ENCODE measurements at regions not wholly inside any gene's neighbourhood (a gene's known extent, or its start where the extent isn't known, plus 50 kb on each side); places are given as distances from the start of the nearest gene placed in this dataset.

- DNase-seq (ENCODE audit: extremely low spot score, unreplicated experiment) = no peak
- H3K27me3 Mint-ChIP-seq = no peaks in the 10 kb centered on the region
- H3K36me3 Mint-ChIP-seq = no peaks in the 10 kb centered on the region
- TF ChIP-seq CTCF (conservative IDR thresholded peaks at IDR 0.05) = no peak
- H3K27ac Mint-ChIP-seq = no peak overlapping the region
- H3K4me1 Mint-ChIP-seq (ENCODE audit: unreplicated experiment) = peaks cover 25% of the 10 kb centered on the region
- H3K9me3 Mint-ChIP-seq = peaks cover 10% of the 10 kb centered on the region
- no peak overlapping the region for H3K4me3 Mint-ChIP-seq
Observed at GRCh38 chr2:15681089-15681885, 89.6 kb downstream of the DDX1 start.

- Mint-ChIP-seq H3K9me3 (peaks cover 11% of the 10 kb centered on the region), H3K27me3 (no peaks in the 10 kb centered on the region), H3K4me1 (ENCODE audit: unreplicated experiment) (peaks cover 21% of the 10 kb centered on the region), H3K4me3 (no peak overlapping the region), H3K36me3 (no peaks in the 10 kb centered on the region), H3K27ac (no peak overlapping the region)
- TF ChIP-seq CTCF (conservative IDR thresholded peaks at IDR 0.05) = no peak
- DNase-seq (ENCODE audit: extremely low spot score, unreplicated experiment) = no peak
Observed at GRCh38 chr2:15682354-15682753, 90.7 kb downstream of the DDX1 start.

GRCh38 chr2:15684161-15685039 lies 92.7 kb downstream of the DDX1 start:
- Mint-ChIP-seq H3K27me3 (no peaks in the 10 kb centered on the region), H3K27ac (no peak overlapping the region)

GRCh38 chr2:15685143-15685542 lies 93.5 kb downstream of the DDX1 start:
- Mint-ChIP-seq H3K4me1 (ENCODE audit: unreplicated experiment) (peaks cover 9% of the 10 kb centered on the region), H3K9me3 (peaks cover 11% of the 10 kb centered on the region), H3K27me3 (no peaks in the 10 kb centered on the region), H3K27ac (no peak overlapping the region), H3K36me3 (no peaks in the 10 kb centered on the region), H3K4me3 (no peak overlapping the region)
- TF ChIP-seq CTCF (conservative IDR thresholded peaks at IDR 0.05) = no peak
- no peak for DNase-seq (ENCODE audit: extremely low spot score, unreplicated experiment)

More at GRCh38 chr2:15684161-15685039, 92.7 kb downstream of the DDX1 start:
- no peaks in the 10 kb centered on the region for H3K36me3 Mint-ChIP-seq
- no peak overlapping the region for H3K4me3 Mint-ChIP-seq
- peaks cover 9% of the 10 kb centered on the region for H3K4me1 Mint-ChIP-seq (ENCODE audit: unreplicated experiment)
- peaks cover 11% of the 10 kb centered on the region for H3K9me3 Mint-ChIP-seq
- no peak for DNase-seq (ENCODE audit: extremely low spot score, unreplicated experiment)
- no peak for TF ChIP-seq CTCF (conservative IDR thresholded peaks at IDR 0.05)

- no peak overlapping the region for H3K4me3 Mint-ChIP-seq
- H3K36me3 Mint-ChIP-seq = no peaks in the 10 kb centered on the region
- H3K27me3 Mint-ChIP-seq = no peaks in the 10 kb centered on the region
- DNase-seq (ENCODE audit: extremely low spot score, unreplicated experiment) = no peak
- H3K9me3 Mint-ChIP-seq = peaks cover 11% of the 10 kb centered on the region
- no peak overlapping the region for H3K27ac Mint-ChIP-seq
- peaks cover 9% of the 10 kb centered on the region for H3K4me1 Mint-ChIP-seq (ENCODE audit: unreplicated experiment)
- no peak for TF ChIP-seq CTCF (conservative IDR thresholded peaks at IDR 0.05)
Observed at GRCh38 chr2:15686643-15687042, 95.0 kb downstream of the DDX1 start.

Measured in type B pancreatic cell (in vitro differentiated cells).